ENCODE measurements at regions not wholly inside any gene's neighbourhood (a gene's known extent, or its start where the extent isn't known, plus 50 kb on each side); places are given as distances from the start of the nearest gene placed in this dataset.

DNA sequence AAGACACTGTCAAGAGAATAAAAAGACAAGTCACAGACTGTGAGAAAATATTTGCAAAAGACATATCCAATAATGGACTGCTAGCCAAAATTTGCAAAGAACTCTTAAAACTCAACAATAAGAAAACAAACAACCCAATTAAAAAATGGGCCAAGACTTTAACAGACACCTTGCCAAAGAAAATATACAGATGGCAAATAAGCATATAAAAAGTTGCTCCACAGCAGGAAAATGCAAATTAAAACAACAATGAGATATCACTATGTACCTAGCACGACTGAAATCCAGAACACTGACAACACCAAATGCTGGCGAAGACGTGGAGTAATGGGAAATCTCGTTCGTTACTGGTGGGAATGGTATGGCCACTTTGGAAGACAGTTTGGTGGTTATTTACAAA, 228.9 kb downstream of the TTC8 start:
- TF ChIP-seq, protein P1, sequence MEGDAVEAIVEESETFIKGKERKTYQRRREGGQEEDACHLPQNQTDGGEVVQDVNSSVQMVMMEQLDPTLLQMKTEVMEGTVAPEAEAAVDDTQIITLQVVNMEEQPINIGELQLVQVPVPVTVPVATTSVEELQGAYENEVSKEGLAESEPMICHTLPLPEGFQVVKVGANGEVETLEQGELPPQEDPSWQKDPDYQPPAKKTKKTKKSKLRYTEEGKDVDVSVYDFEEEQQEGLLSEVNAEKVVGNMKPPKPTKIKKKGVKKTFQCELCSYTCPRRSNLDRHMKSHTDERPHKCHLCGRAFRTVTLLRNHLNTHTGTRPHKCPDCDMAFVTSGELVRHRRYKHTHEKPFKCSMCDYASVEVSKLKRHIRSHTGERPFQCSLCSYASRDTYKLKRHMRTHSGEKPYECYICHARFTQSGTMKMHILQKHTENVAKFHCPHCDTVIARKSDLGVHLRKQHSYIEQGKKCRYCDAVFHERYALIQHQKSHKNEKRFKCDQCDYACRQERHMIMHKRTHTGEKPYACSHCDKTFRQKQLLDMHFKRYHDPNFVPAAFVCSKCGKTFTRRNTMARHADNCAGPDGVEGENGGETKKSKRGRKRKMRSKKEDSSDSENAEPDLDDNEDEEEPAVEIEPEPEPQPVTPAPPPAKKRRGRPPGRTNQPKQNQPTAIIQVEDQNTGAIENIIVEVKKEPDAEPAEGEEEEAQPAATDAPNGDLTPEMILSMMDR (IDR thresholded peaks at IDR 0.05) = no peak
- TF ChIP-seq POLR2A (IDR thresholded peaks at IDR 0.05) = no peak

Measured in body of pancreas (tissue), 4 donors.